HCT116 (cell line): ENCODE measurements at regions not wholly inside any gene's neighbourhood (a gene's known extent, or its start where the extent isn't known, plus 50 kb on each side); places are given as distances from the start of the nearest gene placed in this dataset.

Experiments
- ATAC-seq: fragments of 200-7000 bp; cut with Tn5 transposase; 2 replicates; pipeline ENCODE4 v1.9.1; 2020; ENCODE audit warnings: mild to moderate bottlenecking, moderate library complexity
- BruUV-seq: library from RNA; stranded (reverse); fragments of 400-500 nt; replicated peaks from 2 replicates; lab custom pipeline; 2021; lab: Mats Ljungman, UMichigan
- CTCF ChIA-PET: fragments of 300-600 bp; sonication (Branson Sonifier 250); formaldehyde crosslinking; loops from one replicate; lab custom pipeline; 2021; ENCODE audit warnings: antibody characterized with exemption; lab: Charles Lee
- POLR2A ChIA-PET: fragments of 300-600, 350-600 bp; sonication (Branson Sonifier 250); formaldehyde crosslinking; loops from one replicate; lab custom pipeline; 2021; ENCODE audit warnings: antibody characterized with exemption; lab: Charles Lee
- RAD21 ChIA-PET, 2 experiments: fragments of 300-600 bp; sonication (Branson Sonifier 250); formaldehyde crosslinking; loops; one replicate each; lab custom pipeline; 2023; ENCODE audit warnings: low total read pairs in 2 of 2; ENCODE audit not compliant: uncharacterized antibody in 2 of 2, unreplicated experiment in 2 of 2, low non-redundant PET in 1 of 2; lab: Charles Lee
- DNase-seq: peaks from one replicate; pipeline ENCODE4 v3.0.0-alpha.2; 2010; ENCODE audit warnings: low read depth, low spot score
- H2AFZ ChIP-seq: fragments of 200-600 bp; shearing (Covaris generic), sonication (generic); 2 replicates; pipeline ENCODE4 v1.6.1; 2017; ENCODE audit warnings: low read depth, mixed run types, mixed read lengths, antibody characterized with exemption, low read length; ENCODE audit not compliant: poor library complexity, severe bottlenecking
- H3K27ac ChIP-seq: 2 replicates; pipeline ENCODE4 v1.5.1; 2012; ENCODE audit warnings: low read depth, low read length
- H3K27me3 ChIP-seq: fragments of 200-600 bp; sonication (generic); 2 replicates; pipeline ENCODE4 v1.6.1; 2016; ENCODE audit warnings: mixed run types, low read length, mixed read lengths; ENCODE audit not compliant: insufficient read depth
- H3K36me3 ChIP-seq, 2 experiments: fragments of 200-500 bp in 1 of 2; fragments of 200-600 bp in 1 of 2; sonication (Bioruptor generic) in 1 of 2; sonication (generic) in 1 of 2; 2 replicates each; pipeline versions ENCODE4 v1.5.1 to v1.6.1; 2014 to 2016; ENCODE audit warnings: low read length in 2 of 2, inconsistent platforms in 1 of 2, mixed read lengths in 1 of 2, mixed run types in 1 of 2; ENCODE audit not compliant: insufficient read depth in 2 of 2, control insufficient read depth in 1 of 2
- H3K4me1 ChIP-seq, 2 experiments: fragments of 200-600 bp in 1 of 2; sonication (generic) in 1 of 2; 2 replicates each; pipeline versions ENCODE4 v1.5.1 to v1.6.1; 2012 to 2017; ENCODE audit warnings: low read length in 2 of 2, inconsistent platforms in 1 of 2, mild to moderate bottlenecking in 1 of 2, mixed read lengths in 1 of 2, mixed run types in 1 of 2, moderate library complexity in 1 of 2; ENCODE audit not compliant: insufficient read depth in 2 of 2, control insufficient read depth in 1 of 2
- H3K4me2 ChIP-seq: fragments of 200-600 bp; sonication (generic); 2 replicates; pipeline ENCODE4 v1.6.1; 2017; ENCODE audit warnings: mixed run types, low read length, mixed read lengths
- H3K4me3 ChIP-seq, 2 experiments: fragments of 200-600 bp in 1 of 2; sonication (generic) in 1 of 2; replicated peaks in 1 of 2; 2 replicates each; pipeline ENCODE4 v1.5.1; 2011 to 2016; ENCODE audit warnings: low read length in 2 of 2, control low read depth in 1 of 2, low read depth in 1 of 2, mild to moderate bottlenecking in 1 of 2, mixed read lengths in 1 of 2, mixed run types in 1 of 2
- H3K79me2 ChIP-seq: fragments of 200-600 bp; sonication (generic); 2 replicates; pipeline ENCODE4 v1.6.1; 2017; ENCODE audit warnings: mild to moderate bottlenecking, mixed run types, low read length, moderate library complexity, mixed read lengths; ENCODE audit not compliant: insufficient read depth
- H3K9ac ChIP-seq: fragments of 200-600 bp; sonication (generic); 2 replicates; pipeline ENCODE4 v1.6.1; 2016; ENCODE audit warnings: low read length, mixed read lengths
- H3K9me2 ChIP-seq: fragments of 200-600 bp; sonication (generic), shearing (Covaris generic); 2 replicates; pipeline ENCODE4 v1.6.1; 2017; ENCODE audit warnings: mixed run types, mild to moderate bottlenecking, moderate library complexity; ENCODE audit not compliant: insufficient read depth
- H3K9me3 ChIP-seq, 2 experiments: fragments of 200-500 bp in 1 of 2; fragments of 200-600 bp in 1 of 2; sonication (Bioruptor generic) in 1 of 2; sonication (generic) in 1 of 2; 2 replicates each; pipeline ENCODE4 v1.6.1; 2014 to 2017; ENCODE audit warnings: low read length in 2 of 2, mixed read lengths in 2 of 2, inconsistent platforms in 1 of 2, low read depth in 1 of 2, mild to moderate bottlenecking in 1 of 2, mixed run types in 1 of 2, moderate library complexity in 1 of 2; ENCODE audit not compliant: control insufficient read depth in 1 of 2, insufficient read depth in 1 of 2
- H4K20me1 ChIP-seq: fragments of 200-600 bp; sonication (generic), shearing (Covaris generic); 2 replicates; pipeline ENCODE4 v1.6.1; 2017; ENCODE audit warnings: mixed run types, mild to moderate bottlenecking, moderate library complexity; ENCODE audit not compliant: insufficient read depth
- CEBPB ChIP-seq: IDR thresholded peaks from 2 replicates; pipeline ENCODE4 v1.6.1; 2012; ENCODE audit warnings: low read depth
- EGR1 ChIP-seq: IDR thresholded peaks from 2 replicates; pipeline ENCODE4 v1.6.1; 2012; ENCODE audit warnings: low read depth
- EZH2phosphoT487 ChIP-seq: fragments of 200-600 bp; IDR thresholded peaks from 2 replicates; pipeline ENCODE4 v1.6.1; 2018; ENCODE audit warnings: antibody characterized with exemption, borderline replicate concordance
- FOSL1 ChIP-seq: IDR thresholded peaks from 2 replicates; pipeline ENCODE4 v1.6.1; 2012; ENCODE audit warnings: low read depth
- JUND ChIP-seq: IDR thresholded peaks from 2 replicates; pipeline ENCODE4 v1.6.1; 2012
- POLR2AphosphoS5 ChIP-seq: IDR thresholded peaks from 2 replicates; pipeline ENCODE4 v1.6.1; 2011; ENCODE audit warnings: mild to moderate bottlenecking, low read depth, low read length, moderate library complexity
- RAD21 ChIP-seq: IDR thresholded peaks from 2 replicates; pipeline ENCODE4 v1.6.1; 2012; ENCODE audit warnings: low read depth, mild to moderate bottlenecking
- SIN3A ChIP-seq: IDR thresholded peaks from 2 replicates; pipeline ENCODE4 v1.6.1; 2012; ENCODE audit warnings: low read depth
- SP1 ChIP-seq: IDR thresholded peaks from 2 replicates; pipeline ENCODE4 v1.6.1; 2012; ENCODE audit warnings: low read depth
- SRF ChIP-seq: IDR thresholded peaks from 2 replicates; pipeline ENCODE4 v1.6.1; 2012; ENCODE audit warnings: low read depth
- TCF7L2 ChIP-seq: IDR thresholded peaks from 2 replicates; pipeline ENCODE4 v1.7.0; 2011; ENCODE audit warnings: borderline replicate concordance, inconsistent platforms; ENCODE audit not compliant: insufficient read depth, insufficient read length; ENCODE audit errors: extremely low read depth
- YY1 ChIP-seq: IDR thresholded peaks from 2 replicates; pipeline ENCODE4 v1.6.1; 2011; ENCODE audit warnings: low read length, low read depth, moderate library complexity, mild to moderate bottlenecking; ENCODE audit not compliant: insufficient replicate concordance; ENCODE audit errors: extremely low read depth
- ZFX ChIP-seq: fragments of 450-650 bp; IDR thresholded peaks from 2 replicates; pipeline ENCODE4 v1.6.1; 2017
- intact Hi-C: fragments of 100-400 bp; cut with micrococcal nuclease; formaldehyde crosslinking; loops from 2 replicates; pipeline ENCODE4 v1.10.0; 2022
- TF ChIP-seq, protein P1 (sequence below): IDR thresholded peaks from 2 replicates; pipeline ENCODE4 v1.6.1; 2012; ENCODE audit warnings: low read depth
- TF ChIP-seq, protein P2 (sequence below): IDR thresholded peaks from 2 replicates; pipeline ENCODE4 v1.6.1; 2012
- TF ChIP-seq, protein P3 (sequence below): IDR thresholded peaks from 2 replicates; pipeline ENCODE4 v1.6.1; 2012

DNA sequence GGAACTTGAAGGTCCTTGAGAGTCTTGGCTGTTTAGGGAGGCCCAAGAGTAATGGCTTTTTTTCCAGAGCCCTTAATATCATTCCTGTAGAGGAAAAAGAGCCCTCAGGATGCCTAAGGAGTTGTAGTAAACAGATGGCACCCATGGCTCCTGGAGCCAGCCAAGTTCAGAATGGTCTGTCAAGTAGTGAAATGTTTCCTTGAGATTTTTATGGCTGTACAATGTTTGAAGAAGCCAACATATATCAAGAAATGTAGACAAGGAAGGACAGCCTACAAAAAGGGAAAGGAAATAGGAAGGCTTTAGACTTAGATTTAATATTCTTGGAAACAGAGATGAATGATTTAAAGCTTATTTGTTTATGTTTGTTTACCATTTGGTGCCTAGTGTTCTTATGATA is 334.8 kb downstream of the SATB1 start (continued):
- TF ChIP-seq, protein P1, sequence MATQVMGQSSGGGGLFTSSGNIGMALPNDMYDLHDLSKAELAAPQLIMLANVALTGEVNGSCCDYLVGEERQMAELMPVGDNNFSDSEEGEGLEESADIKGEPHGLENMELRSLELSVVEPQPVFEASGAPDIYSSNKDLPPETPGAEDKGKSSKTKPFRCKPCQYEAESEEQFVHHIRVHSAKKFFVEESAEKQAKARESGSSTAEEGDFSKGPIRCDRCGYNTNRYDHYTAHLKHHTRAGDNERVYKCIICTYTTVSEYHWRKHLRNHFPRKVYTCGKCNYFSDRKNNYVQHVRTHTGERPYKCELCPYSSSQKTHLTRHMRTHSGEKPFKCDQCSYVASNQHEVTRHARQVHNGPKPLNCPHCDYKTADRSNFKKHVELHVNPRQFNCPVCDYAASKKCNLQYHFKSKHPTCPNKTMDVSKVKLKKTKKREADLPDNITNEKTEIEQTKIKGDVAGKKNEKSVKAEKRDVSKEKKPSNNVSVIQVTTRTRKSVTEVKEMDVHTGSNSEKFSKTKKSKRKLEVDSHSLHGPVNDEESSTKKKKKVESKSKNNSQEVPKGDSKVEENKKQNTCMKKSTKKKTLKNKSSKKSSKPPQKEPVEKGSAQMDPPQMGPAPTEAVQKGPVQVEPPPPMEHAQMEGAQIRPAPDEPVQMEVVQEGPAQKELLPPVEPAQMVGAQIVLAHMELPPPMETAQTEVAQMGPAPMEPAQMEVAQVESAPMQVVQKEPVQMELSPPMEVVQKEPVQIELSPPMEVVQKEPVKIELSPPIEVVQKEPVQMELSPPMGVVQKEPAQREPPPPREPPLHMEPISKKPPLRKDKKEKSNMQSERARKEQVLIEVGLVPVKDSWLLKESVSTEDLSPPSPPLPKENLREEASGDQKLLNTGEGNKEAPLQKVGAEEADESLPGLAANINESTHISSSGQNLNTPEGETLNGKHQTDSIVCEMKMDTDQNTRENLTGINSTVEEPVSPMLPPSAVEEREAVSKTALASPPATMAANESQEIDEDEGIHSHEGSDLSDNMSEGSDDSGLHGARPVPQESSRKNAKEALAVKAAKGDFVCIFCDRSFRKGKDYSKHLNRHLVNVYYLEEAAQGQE = no peak
- TF ChIP-seq, protein P2, sequence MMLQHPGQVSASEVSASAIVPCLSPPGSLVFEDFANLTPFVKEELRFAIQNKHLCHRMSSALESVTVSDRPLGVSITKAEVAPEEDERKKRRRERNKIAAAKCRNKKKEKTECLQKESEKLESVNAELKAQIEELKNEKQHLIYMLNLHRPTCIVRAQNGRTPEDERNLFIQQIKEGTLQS = no peak
- TF ChIP-seq JUND = no peak
- TF ChIP-seq, protein P3, sequence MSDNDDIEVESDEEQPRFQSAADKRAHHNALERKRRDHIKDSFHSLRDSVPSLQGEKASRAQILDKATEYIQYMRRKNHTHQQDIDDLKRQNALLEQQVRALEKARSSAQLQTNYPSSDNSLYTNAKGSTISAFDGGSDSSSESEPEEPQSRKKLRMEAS = no peak
- TF ChIP-seq SIN3A = no peak
- TF ChIP-seq SRF = no peak
- no peak for TF ChIP-seq FOSL1
- TF ChIP-seq RAD21 = no peak

DNA sequence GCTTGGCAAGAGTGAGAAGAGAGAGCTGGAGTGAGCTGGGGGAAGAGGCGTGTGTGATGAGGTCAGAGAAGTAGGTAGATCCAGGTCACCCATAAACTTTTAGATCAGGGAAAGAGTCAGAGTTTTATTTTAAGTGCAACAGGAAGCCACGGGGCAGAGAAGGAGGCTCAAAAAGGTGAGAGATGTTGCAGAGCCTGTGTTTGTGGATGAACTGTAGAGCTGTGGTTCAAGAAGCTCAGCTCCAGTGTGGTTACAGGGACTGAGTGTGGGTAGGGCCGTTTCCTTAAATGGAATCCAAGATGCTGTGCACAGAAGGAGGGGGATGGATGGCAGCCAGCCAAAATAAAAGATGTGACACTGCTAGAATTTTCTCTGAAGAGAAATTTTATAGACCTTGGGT is 337.2 kb downstream of the SATB1 start:
- ATAC-seq (no peak), DNase-seq (no peak)
- BruUV-seq = no TSS peak
- Histone ChIP-seq H3K4me2 (no peak overlapping the region), H3K9me2 (no peaks in the 10 kb centered on the region), H3K36me3 (no peaks in the 10 kb centered on the region), H3K9me3 (no peaks in the 10 kb centered on the region), H4K20me1 (no peaks in the 10 kb centered on the region), H3K27ac (no peak overlapping the region), H2AFZ (no peak overlapping the region), H3K27me3 (no peaks in the 10 kb centered on the region), H3K4me3 (no peak overlapping the region), H3K9ac (no peak overlapping the region), H3K79me2 (no peaks in the 10 kb centered on the region), H3K4me1 (no peaks in the 10 kb centered on the region)
- ChIA-PET POLR2A (no interaction called here), CTCF (no interaction called here), RAD21 (no interaction called here)
- TF ChIP-seq EGR1 (no peak), JUND (no peak), YY1 (no peak), TCF7L2 (no peak), SRF (no peak), ZFX (no peak), SP1 (no peak), CEBPB (no peak), RAD21 (no peak), POLR2AphosphoS5 (no peak), EZH2phosphoT487 (no peak)
- intact Hi-C loops = no loop called here
